Stimulated activated naive CD4-positive, alpha-beta T cell treated with Interleukin-2 at 50 U/mL for 16 hours (primary cell): ENCODE measurements at regions not wholly inside any gene's neighbourhood (a gene's known extent, or its start where the extent isn't known, plus 50 kb on each side); places are given as distances from the start of the nearest gene placed in this dataset.

Experiments
- DNase-seq: peaks from one replicate; lab custom pipeline; 2025; lab: John Stamatoyannopoulos, UW

DNA sequence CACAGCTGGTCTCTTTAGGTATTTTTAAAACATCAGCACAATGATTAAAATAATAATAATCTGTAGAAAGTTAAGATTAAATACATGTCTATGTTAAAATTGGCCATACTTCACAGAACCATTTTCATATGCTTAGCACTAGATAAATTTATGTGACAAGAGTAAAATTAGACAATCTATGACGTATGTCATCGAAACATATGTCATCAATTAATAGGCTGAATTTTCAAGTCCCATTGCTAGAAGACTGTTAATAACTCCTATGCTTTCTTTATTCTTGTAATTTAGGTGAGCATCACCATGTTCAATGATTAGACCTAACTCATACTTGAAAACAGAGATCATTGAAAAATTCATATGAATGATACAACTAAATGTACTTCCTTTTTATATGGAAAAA lies 593.3 kb upstream of the KCNMB2 start:
- DNase-seq = no peak

DNA sequence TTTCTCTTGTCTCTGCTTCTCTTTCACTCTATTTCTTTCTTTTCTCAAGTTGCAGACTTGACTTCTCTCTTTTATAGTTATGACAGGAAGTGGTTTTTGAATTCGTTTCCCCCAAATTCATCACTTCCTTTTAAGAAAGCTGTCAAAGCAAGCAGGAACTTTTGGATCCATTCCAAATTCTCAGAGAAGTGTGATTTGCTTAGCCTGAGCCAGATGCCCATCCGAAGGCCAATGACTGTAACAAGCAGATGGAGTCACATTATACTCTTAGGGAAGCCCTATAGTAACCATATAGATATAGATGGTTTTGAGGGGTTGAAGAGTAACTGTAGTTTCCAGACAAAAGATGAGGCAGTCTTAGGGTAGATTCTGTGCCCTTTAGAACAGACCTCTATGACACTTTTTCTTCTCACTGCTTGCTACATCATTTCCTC lies 592.0 kb upstream of the KCNMB2 start:
- no peak for DNase-seq

DNA sequence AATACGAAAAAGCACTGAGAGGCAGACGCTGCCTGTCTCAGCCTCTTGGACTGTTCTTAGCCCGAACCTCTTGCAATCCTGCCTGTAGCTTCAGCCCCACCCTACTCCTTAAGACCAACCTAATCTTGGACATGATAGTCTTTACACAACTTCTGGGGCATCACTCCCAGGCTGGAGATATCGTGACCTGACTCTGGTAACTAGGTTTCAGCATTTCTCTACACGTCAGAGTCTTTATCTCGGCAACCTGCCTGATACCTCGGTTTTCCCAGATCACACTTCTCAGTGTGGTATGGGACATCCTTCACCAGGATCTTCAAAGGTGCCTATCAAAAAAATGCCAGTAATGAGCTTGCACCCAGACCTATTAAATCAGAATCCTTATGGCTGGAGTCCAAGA lies 590.2 kb upstream of the KCNMB2 start:
- DNase-seq = no peak

DNA sequence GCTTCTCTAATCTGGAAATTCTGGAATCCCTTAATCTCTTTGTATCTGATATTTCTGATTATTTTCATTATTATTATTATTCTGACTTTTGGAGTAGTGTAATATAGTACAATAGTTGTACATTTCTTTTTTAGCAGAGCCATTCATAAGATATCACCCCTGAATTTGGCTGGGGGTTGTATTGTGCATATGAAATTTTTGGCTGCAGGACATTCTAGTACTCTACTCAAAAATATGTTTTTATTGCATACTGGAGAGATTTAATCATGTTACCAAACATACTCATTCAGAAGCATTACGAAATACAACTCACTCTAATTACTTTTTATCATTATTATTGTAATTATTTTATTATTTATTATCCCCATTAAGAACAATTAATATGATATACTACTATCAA lies 589.7 kb upstream of the KCNMB2 start:
- no peak for DNase-seq

DNA sequence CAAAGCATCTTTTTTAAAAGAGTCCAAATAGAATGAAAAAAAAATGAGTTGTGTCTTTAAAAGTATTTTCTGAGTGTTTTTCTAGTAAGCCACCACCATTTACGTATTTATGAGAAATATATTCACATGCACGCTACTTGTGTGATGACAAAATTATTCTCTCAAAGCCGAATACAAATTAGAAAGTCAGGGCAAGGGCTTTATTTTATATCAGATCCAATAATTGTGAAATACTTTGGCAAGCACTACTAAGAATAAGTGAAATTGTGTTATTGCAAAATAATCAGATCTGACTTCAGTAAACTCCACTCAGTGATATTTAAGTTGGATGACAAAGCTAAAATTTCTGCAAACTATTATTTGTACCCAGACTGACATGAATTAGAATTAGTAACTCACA lies 589.3 kb upstream of the KCNMB2 start:
- no peak for DNase-seq

DNA sequence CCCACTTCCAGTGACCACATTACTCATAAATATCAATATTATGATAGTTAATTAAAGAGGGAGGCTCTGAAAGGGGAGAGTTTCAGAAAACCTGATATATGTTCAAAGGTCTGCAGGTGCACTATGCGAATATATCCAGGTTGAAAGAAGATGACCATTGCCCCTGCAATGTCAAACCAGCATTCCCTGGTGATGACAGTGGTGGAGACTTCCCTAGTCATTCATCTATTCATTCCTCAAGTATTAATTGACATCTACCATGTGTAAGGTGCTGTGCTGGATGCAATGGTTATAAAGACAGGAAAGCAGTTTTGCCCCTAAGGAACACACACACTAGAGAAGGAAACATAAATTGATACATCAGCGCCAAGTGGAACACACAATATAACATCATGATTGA lies 588.3 kb upstream of the KCNMB2 start:
- DNase-seq = no peak

DNA sequence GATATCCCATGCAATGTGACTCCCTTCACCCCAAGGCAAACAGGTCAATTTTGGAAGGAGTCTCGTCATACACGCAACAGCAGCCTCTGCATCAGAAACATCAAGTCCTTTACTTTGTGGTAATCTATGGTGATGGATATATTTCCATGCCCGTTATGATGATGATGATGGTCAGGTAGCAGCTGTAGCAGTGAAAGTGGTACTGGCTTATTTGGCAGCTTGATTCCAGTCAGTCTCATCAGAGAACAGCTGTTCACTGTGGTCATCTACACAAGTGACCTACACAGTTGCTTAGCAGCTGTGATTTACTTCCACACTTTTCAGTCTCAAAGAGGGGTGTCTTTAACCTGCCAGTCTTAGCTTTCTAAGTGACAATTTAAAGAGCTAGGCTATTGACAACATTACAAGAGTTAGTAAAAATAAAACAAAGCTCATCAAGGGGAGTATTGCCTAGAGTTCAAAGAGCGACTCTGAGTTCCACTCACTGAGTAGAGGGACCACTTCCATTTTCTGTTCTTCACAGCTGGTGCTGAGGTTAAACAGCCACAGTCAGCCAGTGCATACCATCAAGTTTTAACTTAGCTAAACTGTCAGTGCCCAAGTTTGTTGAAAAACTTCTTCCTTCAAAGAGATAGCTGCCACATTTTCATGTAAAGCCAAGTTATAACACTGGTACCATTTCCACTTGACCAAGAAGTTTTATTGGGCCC lies 587.4 kb upstream of the KCNMB2 start:
- DNase-seq = no peak

DNA sequence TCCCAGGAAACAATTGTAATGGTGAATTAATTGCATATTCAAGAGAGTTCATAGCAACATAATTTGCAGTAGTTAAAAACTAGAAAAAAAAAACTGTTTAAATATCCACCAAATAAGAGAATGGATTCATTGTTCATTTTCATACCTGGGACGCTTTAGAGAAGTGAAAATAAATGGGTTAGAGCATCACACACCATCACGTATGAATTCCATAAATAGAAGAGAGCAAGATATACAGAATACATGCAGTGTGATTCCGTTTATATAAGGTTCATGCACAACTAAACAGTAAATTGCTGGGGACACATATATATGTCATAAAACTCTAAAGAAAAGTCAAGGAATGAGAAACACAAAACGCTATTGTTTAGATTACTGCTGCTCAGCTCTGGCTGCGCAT lies 577.0 kb upstream of the KCNMB2 start:
- DNase-seq = no peak

DNA sequence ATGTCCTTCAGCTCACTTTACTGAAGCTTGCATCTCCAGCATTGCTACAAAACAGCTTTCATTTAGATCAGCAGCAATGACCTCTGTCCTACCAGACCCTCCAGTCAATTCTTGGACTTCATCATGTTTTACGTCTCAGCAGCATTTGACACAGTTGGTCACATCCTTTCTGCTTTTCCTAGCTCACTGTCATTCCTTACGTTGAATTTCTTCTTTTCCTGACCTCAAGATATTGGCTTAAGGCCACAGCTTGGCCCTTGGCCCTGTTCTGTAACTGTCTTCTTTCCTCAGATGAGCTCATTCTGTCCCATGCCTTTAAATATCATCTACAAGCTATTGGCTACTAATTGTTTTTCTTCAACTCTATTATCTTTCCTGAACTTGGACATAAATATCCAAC lies 576.2 kb upstream of the KCNMB2 start:
- no peak for DNase-seq

DNA sequence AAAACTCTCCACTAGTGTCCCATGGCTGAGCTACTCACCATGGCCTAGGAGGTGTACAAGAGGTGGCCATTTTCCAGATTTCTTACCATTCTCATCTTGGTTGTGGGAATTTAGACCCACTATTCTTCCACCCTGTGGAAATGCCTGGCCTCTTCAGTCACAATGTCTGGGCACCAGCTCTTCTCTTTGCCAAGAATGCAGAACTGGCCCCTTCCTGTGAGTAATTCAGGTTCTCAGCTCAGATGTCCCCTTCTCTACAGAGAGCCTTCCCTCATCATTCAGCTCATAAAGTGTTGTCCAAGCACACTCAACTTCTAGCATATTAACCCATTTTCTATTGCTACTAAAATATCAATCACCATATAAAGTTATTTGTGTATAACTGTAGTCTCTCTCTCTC lies 575.5 kb upstream of the KCNMB2 start:
- no peak for DNase-seq

DNA sequence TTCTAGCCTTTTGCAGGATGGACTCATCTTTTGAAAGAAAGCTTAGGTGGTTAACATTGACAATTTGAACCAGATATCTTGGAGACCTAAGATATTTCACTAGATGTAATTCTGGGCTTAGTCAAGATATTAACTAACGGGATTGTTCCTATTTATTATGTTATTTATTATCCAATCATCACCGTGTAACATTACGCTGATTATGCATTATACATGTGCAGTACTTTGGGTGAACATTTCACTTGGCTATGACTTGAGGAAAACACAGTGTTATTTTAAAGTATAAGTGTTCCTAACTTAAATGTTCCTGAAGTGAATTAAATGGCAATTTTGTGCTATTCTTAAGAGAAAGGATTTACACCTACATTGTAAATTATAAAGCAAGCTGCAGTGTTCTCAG lies 574.5 kb upstream of the KCNMB2 start:
- DNase-seq = no peak

DNA sequence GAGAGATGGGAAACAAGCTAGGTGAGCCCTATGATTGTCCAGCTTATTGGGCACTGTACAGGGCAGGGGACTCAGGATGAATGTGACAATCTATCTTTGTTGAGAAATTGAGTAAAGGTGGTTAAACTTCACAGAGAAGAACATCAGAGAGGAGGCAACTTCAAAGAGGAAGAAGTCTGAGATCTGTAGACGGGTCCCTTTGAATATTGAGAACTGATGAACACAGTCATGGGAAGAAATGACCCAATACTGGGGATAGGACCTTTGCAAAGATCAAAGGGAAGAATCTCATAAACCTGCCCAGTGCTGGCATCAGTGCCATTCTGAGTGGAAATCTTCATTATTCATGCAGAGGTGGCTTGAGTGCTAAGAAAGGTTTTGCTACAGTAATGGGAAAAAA lies 569.7 kb upstream of the KCNMB2 start:
- DNase-seq = no peak

DNA sequence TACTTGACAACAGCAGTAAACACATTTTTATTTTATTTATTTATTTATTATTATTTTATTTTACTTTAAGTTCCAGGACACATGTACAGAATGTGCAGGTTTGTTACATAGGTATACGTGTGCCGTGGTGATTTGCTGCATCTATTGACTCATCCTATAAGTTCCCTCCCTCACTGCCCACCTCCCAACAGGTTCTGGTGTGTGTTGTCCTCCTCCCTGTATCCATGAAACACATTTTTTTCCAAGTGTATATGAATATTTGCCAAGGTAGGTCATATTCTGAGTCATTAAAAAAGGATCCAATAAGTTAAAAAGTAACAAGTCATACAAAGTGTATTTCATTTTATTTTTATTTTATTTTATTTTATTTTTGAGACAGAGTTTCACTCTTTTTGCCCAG lies 567.3 kb upstream of the KCNMB2 start:
- no peak for DNase-seq

DNA sequence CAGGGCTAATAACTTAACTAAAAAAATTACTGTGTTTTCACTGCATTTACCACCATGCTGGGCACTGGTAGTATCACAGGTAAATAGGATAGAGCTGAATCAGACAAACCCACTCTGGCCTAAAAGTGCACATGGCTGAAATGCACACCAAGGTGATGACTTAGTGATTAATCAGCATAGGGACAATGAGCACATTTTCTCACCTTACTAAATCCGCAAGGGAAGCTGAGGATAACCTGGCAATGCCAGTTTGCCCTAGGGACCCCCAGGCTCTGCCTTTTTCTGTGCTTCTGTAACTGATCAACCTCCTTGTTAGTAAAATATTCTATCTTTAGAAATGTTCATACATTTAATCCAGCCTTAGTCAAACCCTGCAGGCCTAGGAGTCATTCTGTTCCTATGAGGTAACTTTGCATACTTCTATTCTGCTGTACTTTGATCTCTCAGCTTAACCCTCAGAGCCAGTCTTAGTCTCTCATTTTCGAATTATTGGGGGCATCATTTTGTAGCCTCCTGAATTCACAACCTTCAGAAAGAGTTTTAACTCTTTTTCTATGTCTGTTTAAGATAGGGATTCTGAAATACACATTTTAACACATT lies 562.9 kb upstream of the KCNMB2 start:
- DNase-seq = no peak

DNA sequence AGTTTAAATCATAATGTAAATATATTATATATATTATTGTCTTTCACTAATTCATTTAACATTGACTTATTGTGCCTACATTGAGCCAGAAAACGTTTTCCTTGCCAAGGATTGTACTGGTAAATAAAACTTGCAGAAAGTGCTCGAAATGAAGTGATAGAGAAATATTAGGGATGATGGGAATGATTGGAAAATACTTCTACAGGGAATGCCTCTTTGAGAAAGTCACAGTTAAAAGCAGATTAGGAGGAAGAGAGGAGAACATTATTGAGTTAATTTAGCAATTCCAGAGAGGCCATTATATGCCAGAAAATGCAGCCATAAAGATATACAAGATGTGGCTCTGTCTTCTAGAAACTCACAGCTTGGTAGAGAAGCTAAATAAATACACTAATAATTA lies 560.0 kb upstream of the KCNMB2 start:
- DNase-seq = no peak

DNA sequence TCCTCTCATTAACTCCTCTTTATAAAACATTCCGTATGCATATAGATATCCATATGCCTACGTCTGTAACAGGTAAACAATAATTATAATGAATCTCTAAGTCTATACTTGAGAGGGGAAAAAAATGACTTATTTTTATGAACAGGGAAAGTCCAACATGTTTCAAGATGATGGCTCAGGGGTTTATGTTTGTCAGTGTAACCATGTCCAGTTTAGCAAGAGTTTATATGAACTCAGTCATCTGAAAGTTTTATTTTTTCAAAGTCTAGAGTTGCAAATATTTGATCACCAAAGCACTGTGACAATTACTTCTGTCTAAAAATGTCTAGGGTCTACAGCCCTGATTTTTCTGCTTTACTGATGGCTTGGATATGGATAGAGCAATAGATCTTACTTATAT lies 559.4 kb upstream of the KCNMB2 start:
- DNase-seq = no peak

DNA sequence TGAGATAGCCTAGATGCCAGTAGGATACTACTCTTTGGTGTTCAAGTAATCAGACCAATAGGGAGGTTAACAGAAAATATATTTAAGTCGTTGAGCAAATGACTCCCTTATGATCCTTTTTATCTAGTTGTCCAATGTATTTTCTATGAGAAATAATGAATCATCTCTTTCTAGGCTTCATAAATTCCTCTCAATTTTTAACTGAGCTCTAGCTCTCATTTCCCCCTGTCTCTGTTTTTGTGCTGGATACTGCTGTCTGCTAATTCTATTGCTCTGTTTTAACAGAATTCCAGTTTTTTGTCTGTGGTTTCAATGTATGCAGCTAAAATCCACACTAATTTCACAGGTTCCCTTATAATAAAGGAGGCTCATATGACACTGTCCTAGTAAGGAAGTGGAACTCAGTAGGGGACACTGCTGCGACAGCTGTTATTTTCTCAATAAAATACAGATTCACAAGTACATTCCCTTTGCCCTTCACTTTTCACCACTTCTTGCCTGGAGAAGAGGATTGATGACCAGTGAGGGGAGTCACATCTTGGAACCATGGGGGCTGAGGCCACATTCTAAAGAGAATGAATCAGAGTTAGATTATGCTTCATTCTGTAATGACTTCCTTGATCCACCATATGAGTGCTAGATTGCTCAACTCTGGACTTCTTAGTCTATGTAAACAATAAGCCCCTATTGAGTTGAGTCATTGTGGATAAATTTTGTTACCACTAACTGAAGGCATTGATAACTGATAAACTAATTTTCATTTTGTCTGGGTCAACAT lies 558.7 kb upstream of the KCNMB2 start:
- no peak for DNase-seq

DNA sequence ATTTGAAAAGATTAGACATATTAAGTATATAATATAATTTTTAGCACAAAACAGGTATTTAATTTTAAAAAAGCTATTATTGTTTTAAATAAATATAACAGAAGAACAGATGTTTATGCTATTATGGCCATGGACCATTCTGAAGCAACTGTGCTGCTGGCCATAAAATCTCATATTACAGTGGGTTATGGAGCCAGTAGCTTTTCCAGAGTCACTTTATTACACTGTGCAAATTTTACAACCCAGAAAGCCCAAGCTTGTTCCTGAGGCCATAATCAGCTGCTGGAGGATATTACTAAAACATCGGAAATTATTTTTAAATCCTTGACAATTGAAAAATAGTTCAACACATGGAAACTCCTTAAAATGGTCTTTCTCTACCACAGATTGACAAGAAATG lies 557.3 kb upstream of the KCNMB2 start:
- no peak for DNase-seq

DNA sequence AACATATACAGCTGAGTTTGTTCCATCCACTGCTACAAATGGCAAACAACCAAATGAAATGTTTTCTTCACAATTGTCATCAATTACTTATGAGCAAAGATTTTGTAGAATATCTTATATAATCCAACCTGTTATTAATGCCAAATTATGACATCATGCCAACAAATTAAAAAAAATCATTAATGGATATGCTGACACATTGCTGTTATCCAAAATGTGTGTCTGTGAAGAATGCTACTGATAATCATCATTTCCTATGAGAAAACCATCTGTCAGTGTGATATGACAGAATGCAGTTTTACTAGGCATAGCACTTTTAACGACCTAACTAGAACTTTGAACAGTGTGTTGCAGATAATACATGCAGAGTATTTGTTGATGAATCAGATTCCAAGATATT lies 556.5 kb upstream of the KCNMB2 start:
- DNase-seq = no peak

DNA sequence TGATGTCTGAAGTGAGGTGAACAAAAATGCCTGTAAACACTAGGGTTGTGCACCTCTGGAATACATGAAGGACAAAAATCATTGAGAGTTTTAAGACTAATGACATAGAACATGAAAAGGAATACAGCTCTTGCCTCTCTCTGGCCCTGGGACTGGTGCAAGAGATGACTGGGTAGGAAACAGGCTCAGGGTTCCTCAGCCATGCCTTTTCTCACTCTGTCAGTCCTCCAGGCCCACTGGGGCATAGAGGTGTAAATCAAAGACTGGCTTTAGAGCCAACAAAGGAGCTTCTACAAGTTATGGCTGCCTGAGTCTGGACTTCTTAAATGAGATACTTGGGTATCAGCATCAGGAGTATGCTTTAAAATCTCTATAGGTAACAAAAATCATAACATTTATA lies 554.7 kb upstream of the KCNMB2 start:
- no peak for DNase-seq

DNA sequence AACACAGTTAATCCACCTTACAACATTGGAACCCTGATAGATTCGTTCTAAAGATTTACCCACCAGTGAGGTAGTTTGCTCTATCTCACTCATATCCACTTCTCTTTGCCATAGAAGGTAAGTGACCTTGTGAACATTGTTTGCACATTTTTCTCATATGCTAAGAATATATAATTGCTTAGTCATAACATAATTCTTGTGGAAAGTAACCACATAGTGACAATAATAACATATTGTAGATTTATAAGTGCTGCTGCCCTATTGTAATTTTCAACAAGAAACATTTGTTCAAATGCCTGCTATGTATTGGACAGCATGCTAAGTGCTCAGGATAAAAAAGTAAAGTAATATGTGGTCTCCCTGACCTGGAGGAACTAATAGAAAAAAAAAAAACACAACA lies 554.2 kb upstream of the KCNMB2 start:
- DNase-seq = no peak

DNA sequence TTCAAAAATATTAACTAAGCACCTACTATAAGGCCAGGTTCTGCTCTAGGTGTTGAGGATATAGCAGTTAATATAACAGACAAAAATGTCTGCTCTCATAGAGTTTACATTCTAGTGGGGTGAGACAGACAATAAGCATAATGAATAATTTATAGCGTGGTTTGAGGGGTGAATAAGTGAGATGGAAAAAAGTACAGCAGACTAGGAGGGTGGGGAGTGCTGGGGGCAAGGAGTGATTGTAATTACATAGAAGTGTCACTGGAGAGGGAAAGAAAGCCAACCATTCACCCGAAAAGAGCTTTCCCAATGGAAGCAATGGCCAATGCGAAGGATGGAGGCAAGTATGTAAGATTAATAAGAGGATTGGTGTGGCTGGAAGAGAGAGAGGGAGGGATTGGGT lies 552.9 kb upstream of the KCNMB2 start:
- no peak for DNase-seq
